OCI-LY1 (cell line): ENCODE measurements at regions not wholly inside any gene's neighbourhood (a gene's known extent, or its start where the extent isn't known, plus 50 kb on each side); places are given as distances from the start of the nearest gene placed in this dataset.

Experiments used
- H2AFZ ChIP-seq: fragments of 200-600 bp; sonication (generic), shearing (Covaris generic); 2 replicates; pipeline ENCODE4 v1.6.0; 2014; ENCODE audit warnings: antibody characterized with exemption, mild to moderate bottlenecking, low read length
- H3F3A ChIP-seq: fragments of 200-600 bp; sonication (generic), shearing (Covaris generic); 2 replicates; pipeline ENCODE4 v1.6.0; 2014; ENCODE audit warnings: mild to moderate bottlenecking, antibody characterized with exemption, low read length, moderate library complexity; ENCODE audit not compliant: insufficient read depth
- H3K27ac ChIP-seq: fragments of 200-600 bp; sonication (generic); 2 replicates; pipeline ENCODE4 v1.5.1; 2014; ENCODE audit warnings: low read length, mixed run types, mild to moderate bottlenecking, low read depth; ENCODE audit not compliant: poor library complexity, severe bottlenecking
- H3K27me3 ChIP-seq: fragments of 200-600 bp; sonication (generic); 2 replicates; pipeline ENCODE4 v1.6.0; 2014; ENCODE audit warnings: antibody characterized with exemption, mild to moderate bottlenecking, low read length, moderate library complexity; ENCODE audit not compliant: insufficient read depth
- H3K36me3 ChIP-seq: fragments of 200-600 bp; sonication (generic); 2 replicates; pipeline ENCODE4 v1.6.1; 2014; ENCODE audit warnings: mild to moderate bottlenecking, antibody characterized with exemption, low read length, moderate library complexity, mixed read lengths; ENCODE audit not compliant: insufficient read depth
- H3K4me1 ChIP-seq: fragments of 200-600 bp; sonication (generic); 2 replicates; pipeline ENCODE4 v1.5.1; 2014; ENCODE audit warnings: mild to moderate bottlenecking, low read length, moderate library complexity; ENCODE audit not compliant: insufficient read depth, severe bottlenecking
- H3K4me2 ChIP-seq: fragments of 200-600 bp; sonication (generic), shearing (Covaris generic); 2 replicates; pipeline ENCODE4 v1.6.1; 2014; ENCODE audit warnings: low read length
- H3K4me3 ChIP-seq: fragments of 200-600 bp; sonication (generic); 2 replicates; pipeline ENCODE4 v1.5.1; 2014; ENCODE audit warnings: low read length, low read depth, mild to moderate bottlenecking, mixed read lengths; ENCODE audit not compliant: poor library complexity, severe bottlenecking
- H3K79me2 ChIP-seq: fragments of 200-600 bp; shearing (Covaris generic); 2 replicates; pipeline ENCODE4 v1.6.1; 2016; ENCODE audit warnings: mixed run types, low read length, mixed read lengths; ENCODE audit not compliant: insufficient read depth
- H3K9ac ChIP-seq: fragments of 200-600 bp; sonication (generic), shearing (Covaris generic); 2 replicates; pipeline ENCODE4 v1.6.1; 2014; ENCODE audit warnings: mild to moderate bottlenecking, low read length, mixed read lengths
- H3K9me2 ChIP-seq: fragments of 200-600 bp; sonication (generic), shearing (Covaris generic); 2 replicates; pipeline ENCODE4 v1.6.1; 2014; ENCODE audit warnings: low read depth, mild to moderate bottlenecking, low read length, mixed read lengths
- H3K9me3 ChIP-seq: fragments of 200-600 bp; shearing (Covaris generic); 2 replicates; pipeline ENCODE4 v1.6.1; 2014; ENCODE audit warnings: low read length, mixed read lengths
- H4K20me1 ChIP-seq: fragments of 200-600 bp; sonication (generic), shearing (Covaris generic); 2 replicates; pipeline ENCODE4 v1.6.0; 2016; ENCODE audit warnings: mild to moderate bottlenecking, low read length; ENCODE audit not compliant: insufficient read depth
- CTCF ChIP-seq: fragments of 200-600 bp; sonication (generic), shearing (Covaris generic); IDR thresholded peaks from 2 replicates; pipeline ENCODE4 v1.5.1; 2017; ENCODE audit warnings: mild to moderate bottlenecking, antibody characterized with exemption, low read length, moderate library complexity, mixed read lengths
- EZH2 ChIP-seq: fragments of 200-600 bp; sonication (generic), shearing (Covaris generic); IDR thresholded peaks from 2 replicates; pipeline ENCODE4 v1.8.0; 2017; ENCODE audit warnings: borderline replicate concordance, mixed run types, mild to moderate bottlenecking, antibody characterized with exemption, low read length, moderate library complexity, mixed read lengths

- H3K79me2 ChIP-seq: no peaks in the 10 kb centered on the region
- H3K9me2 ChIP-seq: no peaks in the 10 kb centered on the region
- peaks cover 2% of the 10 kb centered on the region; the same call in 1 of the 2 replicates for H3K9me3 ChIP-seq
- H3K27ac ChIP-seq: no peak overlapping the region
- TF ChIP-seq CTCF (no peak), EZH2 (no peak)
- H3K4me2 ChIP-seq: no peak overlapping the region
- H3K27me3 ChIP-seq: no peaks in the 10 kb centered on the region
- H3K36me3 ChIP-seq: no peaks in the 10 kb centered on the region
- H3K4me3 ChIP-seq: no peak overlapping the region
- H4K20me1 ChIP-seq: no peaks in the 10 kb centered on the region
- no peak overlapping the region for H3K9ac ChIP-seq
- H3K4me1 ChIP-seq: peaks cover 14% of the 10 kb centered on the region
- H2AFZ ChIP-seq: no peak overlapping the region
- no peaks in the 10 kb centered on the region for H3F3A ChIP-seq
Measured at GRCh38 chr22:49517667-49518185, 309.9 kb downstream of the BRD1 start.

- H3K4me2 ChIP-seq: no peak overlapping the region
- H3F3A ChIP-seq: no peaks in the 10 kb centered on the region
- H4K20me1 ChIP-seq: no peaks in the 10 kb centered on the region
- H3K36me3 ChIP-seq: peaks cover 5% of the 10 kb centered on the region; the same call in 1 of the 2 replicates
- H2AFZ ChIP-seq: no peak overlapping the region
- H3K9me3 ChIP-seq: peaks cover 8% of the 10 kb centered on the region
- no peaks in the 10 kb centered on the region for H3K79me2 ChIP-seq
- H3K4me1 ChIP-seq: peaks cover 16% of the 10 kb centered on the region
- H3K27me3 ChIP-seq: no peaks in the 10 kb centered on the region
- H3K4me3 ChIP-seq: no peak overlapping the region
- H3K27ac ChIP-seq: no peak overlapping the region
- no peak overlapping the region for H3K9ac ChIP-seq
- H3K9me2 ChIP-seq: no peaks in the 10 kb centered on the region
- no peak for TF ChIP-seq CTCF
- TF ChIP-seq EZH2: no peak
Measured at GRCh38 chr22:49517211-49517610, 310.5 kb downstream of the BRD1 start.

GRCh38 chr22:49515475-49515874 lies 312.2 kb downstream of the BRD1 start:
- H3K9ac ChIP-seq: no peak overlapping the region

More at GRCh38 chr22:49515475-49515874, 312.2 kb downstream of the BRD1 start:
- Histone ChIP-seq H3K27ac (no peak overlapping the region), H3K79me2 (no peaks in the 10 kb centered on the region), H3K9me2 (no peaks in the 10 kb centered on the region), H3K36me3 (peaks cover 10% of the 10 kb centered on the region; the same call in 1 of the 2 replicates), H3K9me3 (peaks cover 19% of the 10 kb centered on the region), H4K20me1 (no peaks in the 10 kb centered on the region), H2AFZ (no peak overlapping the region), H3K4me2 (no peak overlapping the region), H3K4me3 (no peak overlapping the region), H3K27me3 (no peaks in the 10 kb centered on the region), H3F3A (no peaks in the 10 kb centered on the region), H3K4me1 (peaks cover 22% of the 10 kb centered on the region)
- TF ChIP-seq CTCF (peak; percentile 9; the same call in 1 of the 2 replicates), EZH2 (no peak)
